ENCODE measurements at regions not wholly inside any gene's neighbourhood (a gene's known extent, or its start where the extent isn't known, plus 50 kb on each side); places are given as distances from the start of the nearest gene placed in this dataset.
"Not testable (repeated sequence)": the region's sequence is repeated elsewhere in the genome, so short reads cannot be mapped to it uniquely, and the experiment has no call there.

DNA sequence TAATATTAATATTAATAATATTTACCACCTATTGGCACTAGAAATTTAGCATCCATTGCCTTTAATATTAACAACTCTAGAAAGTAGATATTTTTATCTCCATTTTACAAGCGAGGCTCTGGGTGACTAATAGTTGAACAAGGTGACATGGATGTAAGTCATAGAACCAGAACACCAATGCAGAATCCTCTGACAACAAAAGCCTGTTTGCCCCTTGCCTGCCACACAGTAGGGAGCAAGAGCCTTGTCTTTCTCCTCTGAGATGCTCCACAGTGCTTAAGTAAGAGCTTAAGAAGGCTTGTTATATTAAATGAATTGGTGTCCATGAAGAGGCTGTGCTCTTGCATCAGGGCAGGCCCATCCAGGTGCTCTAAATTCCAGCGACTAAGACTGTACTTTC, 51.2 kb upstream of the LBX1 start:
- no peak for DNase-seq (ENCODE audit: low read depth, low spot score)
- H3K4me3 ChIP-seq (ENCODE audit: low read length) = no peak overlapping the region

DNA sequence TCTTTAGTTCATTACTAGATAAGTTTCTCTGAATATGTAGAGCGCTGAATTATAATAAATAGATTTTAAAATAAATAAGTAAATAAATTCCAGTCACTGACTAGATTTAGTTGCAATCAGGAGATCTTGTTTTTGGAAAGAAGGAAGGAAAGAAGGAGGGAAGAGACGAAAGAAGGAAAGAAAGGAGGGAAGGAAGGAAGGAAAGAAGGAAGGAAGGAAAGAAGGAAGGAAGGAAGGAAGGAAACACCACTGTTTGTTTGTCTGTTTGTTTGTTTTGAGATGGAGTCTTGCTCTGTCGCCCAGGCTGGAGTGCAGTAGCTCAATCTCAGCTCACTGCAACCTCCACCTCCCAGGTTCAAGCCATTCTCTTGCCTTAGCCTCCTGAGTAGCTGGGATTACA, 51.7 kb upstream of the LBX1 start:
- not testable (repeated sequence) for H3K4me3 ChIP-seq (ENCODE audit: low read length)

DNA sequence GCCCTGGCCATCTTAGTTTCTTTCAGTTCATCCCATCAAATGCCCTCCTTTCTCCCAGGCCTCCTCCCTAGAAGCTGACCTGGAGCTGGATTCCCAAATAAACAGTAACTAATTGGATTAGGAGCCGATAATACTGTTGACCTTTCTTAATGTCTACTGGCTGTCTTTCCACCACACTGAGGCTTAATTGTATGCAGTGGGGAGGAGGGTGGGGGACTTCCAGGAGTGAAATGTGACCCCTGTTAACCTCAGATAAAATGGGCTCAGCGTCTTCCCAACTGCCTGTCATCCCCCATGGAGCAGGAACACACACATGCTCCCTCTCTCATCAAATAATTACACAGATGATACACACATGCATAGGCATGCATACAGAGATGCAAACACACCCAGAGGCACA, 53.7 kb upstream of the LBX1 start:
- H3K4me3 ChIP-seq (ENCODE audit: low read length) = no peak overlapping the region
- DNase-seq (ENCODE audit: low read depth, low spot score) = no peak

More for the DNA sequence above, 51.7 kb upstream of the LBX1 start:
- not testable (repeated sequence) for DNase-seq (ENCODE audit: low read depth, low spot score)

DNA sequence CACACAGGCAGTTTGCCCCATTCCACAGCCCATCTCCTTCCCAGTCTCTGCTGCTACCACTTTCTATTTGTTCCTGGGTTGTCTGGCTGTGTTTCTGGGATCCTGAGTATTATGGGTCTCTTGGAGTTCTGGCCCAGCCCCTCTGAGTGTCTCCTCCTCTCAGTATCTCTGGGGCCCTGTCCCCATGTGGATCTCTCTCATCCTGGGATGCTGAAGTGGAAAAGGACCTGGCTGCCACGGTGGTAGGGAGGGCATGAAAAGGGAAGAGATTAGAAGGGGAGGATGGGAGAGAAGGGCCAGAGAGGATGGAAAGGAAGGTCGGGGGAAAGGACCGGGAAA, 54.5 kb upstream of the LBX1 start:
- DNase-seq (ENCODE audit: low read depth, low spot score) = no peak

DNA sequence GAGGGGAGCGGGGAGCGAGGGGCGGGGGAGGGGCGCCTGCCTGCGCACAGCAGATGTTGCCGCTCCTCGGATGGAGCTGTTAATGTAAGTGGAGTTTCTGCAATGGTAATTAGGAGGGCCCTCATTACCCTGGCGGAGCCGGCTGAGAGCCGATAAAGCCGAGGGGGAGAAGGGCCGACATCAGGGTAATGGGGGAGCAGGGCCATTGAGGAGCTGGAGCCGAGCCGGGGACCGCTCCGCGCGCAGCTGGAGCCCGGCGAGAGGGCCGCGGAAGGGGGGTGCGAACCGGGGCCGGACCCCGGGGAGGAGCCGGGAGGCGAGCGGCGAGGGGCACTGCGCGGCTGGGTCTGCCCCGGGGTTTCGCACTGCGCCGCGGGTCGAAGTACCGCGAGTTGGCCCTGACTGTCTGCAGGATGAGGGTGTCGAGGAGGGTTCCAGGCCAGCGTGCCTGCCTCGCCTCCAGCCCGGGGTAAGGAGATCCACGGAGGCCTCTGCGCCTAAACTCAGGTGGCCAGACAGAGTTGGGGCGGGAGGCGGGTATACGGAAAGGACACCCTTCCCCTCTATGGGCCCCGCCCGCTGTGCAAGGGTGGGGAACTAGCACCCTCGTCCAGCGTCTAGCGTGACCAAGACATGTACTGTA, 55.0 kb upstream of the LBX1 start:
- no peak overlapping the region for H3K4me3 ChIP-seq (ENCODE audit: low read length)
- no peak for DNase-seq (ENCODE audit: low read depth, low spot score)

More for the DNA sequence above, 54.5 kb upstream of the LBX1 start:
- no peak overlapping the region for H3K4me3 ChIP-seq (ENCODE audit: low read length)

DNA sequence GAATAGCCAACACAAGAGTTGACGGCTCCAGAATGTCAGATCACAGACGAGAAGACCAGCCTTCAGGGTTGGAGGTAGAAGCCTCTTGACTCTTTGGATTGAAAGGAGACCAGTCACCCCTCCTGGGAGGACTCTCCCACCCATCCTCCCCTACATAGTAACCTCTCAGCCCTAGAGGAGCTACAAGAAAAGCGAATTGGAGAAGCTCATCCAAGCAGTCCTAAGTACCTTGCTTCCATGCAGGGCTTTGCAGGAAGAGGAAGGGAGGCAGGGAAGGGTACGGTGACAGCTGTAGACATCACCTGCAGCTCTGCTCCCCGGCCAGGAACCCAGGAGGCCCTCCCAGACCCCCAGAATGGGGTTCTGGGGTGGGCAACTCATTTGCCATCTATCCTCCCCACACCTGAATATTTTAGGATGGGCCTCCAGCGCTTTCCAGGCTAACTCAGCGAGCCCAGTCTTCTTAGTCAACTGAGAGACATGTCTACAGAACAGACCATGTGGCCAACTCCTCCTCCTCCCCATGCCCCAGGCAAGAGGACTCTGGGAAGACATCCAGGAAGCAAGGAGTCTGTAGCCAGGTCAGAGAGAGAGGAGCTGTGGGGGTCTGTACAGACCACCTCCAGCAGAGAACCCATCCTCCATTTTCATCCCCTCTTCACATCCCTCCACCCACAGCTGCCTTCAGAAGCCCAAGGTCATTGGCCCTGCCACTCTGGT, 55.6 kb upstream of the LBX1 start:
- no peak for DNase-seq (ENCODE audit: low read depth, low spot score)

DNA sequence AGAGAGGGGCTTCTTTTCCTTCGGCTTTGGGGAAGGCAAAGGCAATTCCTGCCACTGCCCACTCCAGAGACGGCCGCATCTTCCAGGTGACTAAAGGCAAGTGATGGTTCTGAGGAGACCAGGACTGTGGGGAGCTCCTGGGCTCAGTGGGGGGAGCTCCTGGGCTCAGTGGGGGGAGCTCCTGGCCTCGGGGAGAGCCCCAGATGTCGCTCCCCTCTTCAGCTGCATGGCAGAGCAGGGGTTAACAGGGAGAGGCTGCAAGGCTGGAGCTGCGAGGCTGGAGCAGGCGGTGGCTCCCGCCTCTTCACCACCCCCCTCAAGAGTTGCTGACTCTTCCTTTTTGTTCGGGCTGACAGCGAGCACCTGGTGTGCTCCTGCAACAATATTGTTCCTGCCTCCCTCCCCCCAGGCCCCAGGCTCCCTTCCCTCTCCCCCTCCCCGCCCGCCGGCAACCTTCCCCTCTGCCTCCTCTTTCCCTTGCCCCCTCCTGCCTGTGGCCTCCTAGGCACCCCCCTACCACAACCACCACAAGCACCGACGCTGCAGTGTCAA, 56.3 kb upstream of the LBX1 start:
- no peak for DNase-seq (ENCODE audit: low read depth, low spot score)
- no peak overlapping the region for H3K4me3 ChIP-seq (ENCODE audit: low read length)

More for the DNA sequence above, 55.6 kb upstream of the LBX1 start:
- H3K4me3 ChIP-seq (ENCODE audit: low read length) = no peak overlapping the region

DNA sequence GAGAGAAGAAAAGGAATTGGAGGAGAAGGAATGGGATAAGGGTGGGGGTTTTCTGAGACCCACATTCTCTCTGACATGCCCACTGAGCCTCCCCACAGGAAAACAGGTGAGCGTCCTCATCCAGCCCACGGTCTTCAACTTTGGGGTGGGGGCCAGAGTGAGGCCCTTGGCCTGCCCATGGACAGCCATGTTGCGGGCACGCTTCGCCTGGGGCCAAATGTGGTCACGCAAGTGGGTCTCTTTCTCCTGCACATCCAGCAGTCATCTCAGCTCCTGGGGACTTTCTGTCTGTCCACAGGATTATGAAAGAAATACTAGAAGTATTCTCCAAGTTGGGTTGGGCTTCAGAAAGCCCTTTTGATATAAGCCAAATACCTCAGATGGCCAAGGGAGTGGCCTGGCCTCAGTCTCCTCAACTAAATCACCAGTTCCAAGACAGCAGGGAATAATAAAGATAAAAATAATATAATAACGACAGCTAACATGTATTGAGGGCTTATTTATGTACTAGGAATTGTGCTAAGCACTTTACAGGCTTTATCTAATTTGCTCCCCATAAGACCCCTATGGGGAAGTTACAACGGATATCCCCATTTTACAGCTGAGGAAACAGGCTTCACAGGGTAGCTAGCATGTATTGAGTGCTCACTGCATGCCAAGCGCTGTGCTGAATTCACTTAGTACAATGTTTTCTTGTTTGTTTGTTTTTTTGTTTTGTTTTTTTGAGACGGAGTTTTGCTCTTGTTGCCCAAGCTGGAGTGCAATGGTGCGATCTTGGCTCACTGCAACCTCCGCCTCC, 57.2 kb upstream of the LBX1 start:
- no peak overlapping the region for H3K4me3 ChIP-seq (ENCODE audit: low read length)
- no peak for DNase-seq (ENCODE audit: low read depth, low spot score)

DNA sequence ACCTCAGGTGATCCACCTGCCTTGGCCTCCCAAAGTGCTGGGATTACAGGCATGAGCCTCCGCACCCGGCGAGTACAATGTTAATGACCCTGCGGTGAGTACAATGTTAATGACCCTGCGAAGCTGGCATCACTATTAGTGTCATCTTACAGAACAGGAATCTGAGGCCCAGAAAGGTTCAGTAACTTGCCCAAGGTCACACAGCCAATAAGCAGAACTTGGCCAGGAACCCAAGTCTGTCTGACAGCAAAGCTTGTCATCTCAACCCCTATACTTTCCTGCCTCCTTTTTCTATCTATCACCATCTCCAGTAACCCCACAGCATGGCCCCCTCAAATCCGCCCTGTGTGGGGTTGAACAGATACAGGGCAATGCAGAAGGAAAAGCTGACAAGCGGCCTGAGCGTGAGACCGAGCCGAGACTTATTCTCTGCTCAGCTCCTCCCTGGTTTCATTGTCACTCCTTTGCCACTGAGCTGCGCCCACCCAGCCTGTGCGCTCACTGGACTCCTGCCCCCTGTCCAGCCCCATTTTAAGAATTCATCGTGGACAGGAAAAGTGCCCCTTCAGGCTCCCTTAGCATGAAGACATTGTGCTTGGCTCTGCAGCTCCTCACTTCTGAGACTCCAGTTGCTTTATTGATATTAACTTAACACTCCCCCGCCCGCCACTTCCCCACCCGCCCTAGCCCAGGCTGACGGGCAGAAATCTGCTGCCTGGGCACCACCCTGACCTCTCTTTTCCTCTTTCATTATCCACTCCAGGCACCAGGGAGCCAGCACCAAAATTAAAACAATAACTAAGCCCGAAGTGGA, 58.1 kb upstream of the LBX1 start:
- no peak overlapping the region for H3K4me3 ChIP-seq (ENCODE audit: low read length)
- DNase-seq (ENCODE audit: low read depth, low spot score) = no peak

DNA sequence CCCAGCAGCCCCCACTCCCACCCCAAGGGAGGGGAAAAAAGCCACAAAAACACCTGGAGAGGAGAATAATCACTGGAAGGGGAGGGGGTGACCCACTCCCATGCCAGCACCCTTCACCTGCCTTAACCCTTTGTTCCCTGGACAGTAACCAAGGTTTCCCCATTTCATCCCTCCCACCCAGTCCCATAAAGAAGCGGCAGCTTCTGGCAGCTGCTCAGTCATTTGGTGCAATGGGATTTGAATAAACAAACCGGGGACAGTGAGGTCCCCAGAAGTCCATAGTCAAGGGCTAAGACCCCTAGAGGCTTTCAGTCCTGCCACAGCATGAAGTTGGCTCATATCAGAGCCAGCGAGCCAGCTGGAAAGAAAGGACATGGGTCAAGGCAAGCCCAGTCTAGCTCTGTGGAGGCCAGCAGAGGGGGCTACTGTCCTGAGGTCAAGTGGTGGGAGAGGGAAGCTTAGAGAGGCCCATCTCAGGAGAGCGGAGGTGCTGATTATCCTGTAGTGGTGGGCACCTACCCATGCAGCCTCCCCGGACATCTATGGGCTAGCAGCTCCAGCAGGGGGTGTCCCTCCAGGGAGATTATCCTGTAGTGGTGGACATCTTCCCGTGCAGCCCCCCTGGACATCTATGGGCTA, 58.9 kb upstream of the LBX1 start:
- DNase-seq (ENCODE audit: low read depth, low spot score) = no peak
- no peak overlapping the region for H3K4me3 ChIP-seq (ENCODE audit: low read length)

DNA sequence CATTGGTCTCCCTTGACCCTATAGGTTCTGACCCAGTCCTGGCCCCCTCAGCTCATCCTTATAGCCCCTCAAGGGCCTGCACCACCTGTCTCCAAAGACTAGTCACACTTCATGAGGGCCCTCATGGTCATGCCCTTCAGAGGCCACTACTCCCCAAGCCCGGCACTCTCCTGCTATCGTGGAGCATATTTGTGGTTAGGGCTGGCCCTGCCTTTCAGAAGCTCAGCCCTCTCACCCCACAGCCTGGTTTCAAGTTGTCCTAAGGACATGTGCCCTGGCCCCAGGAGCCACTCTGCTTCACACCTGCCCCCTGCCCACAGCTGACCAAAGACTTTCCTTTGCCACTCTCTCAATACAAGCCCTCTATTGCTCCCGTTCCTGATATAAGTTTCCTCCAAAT, 60.3 kb upstream of the LBX1 start:
- DNase-seq (ENCODE audit: low read depth, low spot score) = no peak
- no peak overlapping the region for H3K4me3 ChIP-seq (ENCODE audit: low read length)

DNA sequence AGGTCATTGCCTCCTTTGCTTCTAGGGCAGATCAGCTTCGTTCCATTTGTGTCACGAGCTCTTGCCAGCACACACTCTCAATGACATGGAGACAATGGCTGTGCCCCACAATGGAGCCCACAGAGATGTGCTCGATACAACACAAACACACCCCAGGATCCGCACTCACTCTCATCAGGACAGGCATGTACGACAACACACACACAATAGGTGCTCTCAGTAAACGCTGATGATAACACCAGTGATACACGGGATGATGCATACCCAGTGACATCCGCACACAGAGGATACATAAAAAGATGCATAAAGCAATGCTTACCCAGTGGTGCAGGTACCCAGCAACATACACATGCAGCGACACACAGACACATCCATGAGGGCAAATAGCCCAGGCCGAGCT, 61.2 kb upstream of the LBX1 start:
- DNase-seq (ENCODE audit: low read depth, low spot score) = no peak
- no peak overlapping the region for H3K4me3 ChIP-seq (ENCODE audit: low read length)

DNA sequence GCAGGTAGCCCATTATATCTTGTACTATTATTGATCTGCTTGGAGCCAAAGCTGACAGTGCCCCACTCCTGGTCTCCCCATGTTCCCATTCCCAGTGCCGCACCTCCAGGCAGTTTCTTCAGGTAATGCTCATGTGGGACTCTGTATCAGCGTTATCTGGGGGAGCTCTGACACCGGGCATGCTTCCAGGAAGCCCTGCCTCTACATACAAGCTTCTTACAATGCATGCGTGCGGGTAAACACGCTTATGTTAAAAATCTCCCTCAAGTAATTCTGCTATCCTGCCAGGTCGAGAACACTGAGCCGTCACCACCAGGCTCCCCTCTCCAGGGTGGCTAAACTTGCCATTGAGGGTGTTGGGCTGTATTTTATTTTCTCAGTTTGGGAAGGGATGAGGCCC, 61.6 kb upstream of the LBX1 start:
- no peak overlapping the region for H3K4me3 ChIP-seq (ENCODE audit: low read length)
- DNase-seq (ENCODE audit: low read depth, low spot score) = no peak

DNA sequence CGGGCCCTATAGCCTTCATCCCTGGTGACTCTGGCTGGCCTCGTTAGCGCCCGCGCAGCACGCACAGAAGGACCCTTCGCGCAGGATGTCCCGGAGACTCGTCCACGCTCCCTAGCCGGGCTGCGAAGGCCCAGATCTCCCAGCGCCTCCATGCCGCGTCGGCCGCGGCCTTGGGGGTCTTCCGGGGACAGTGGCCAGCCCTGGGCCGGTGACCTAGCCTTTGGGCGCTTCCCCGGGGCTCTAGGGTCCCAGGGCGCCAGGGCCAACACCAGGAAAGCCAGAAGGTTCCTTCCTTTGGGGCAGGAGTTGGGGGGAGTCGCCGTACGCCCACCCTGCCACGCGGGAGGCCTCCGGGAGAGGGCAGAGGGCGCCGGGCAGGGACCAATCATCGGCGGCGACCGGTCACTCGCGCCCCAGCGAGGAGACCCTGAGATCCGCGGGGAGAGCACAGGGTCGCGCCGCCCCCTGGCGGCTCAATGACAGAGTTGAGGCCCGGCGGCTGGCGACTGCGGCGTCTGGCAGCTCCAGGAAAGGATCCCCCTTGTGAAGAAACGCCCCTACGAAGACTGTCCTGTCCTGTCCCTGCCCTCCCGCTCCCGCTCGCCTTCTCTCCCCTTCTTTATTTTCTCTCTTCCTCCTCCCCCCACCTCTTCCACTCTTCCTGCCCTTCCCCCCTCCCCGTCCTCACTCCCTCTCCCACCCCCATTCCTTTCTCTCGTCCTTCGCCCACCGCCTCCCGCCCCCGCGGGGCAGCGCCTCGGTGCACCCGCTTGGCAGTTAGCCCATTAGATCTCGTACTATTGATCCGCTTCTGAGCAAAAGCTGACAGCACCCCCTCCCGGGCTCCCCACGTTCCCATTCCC, 62.3 kb upstream of the LBX1 start:
- peak overlapping the region; percentile 20 for H3K4me3 ChIP-seq (ENCODE audit: low read length)
- no peak for DNase-seq (ENCODE audit: low read depth, low spot score)

DNA sequence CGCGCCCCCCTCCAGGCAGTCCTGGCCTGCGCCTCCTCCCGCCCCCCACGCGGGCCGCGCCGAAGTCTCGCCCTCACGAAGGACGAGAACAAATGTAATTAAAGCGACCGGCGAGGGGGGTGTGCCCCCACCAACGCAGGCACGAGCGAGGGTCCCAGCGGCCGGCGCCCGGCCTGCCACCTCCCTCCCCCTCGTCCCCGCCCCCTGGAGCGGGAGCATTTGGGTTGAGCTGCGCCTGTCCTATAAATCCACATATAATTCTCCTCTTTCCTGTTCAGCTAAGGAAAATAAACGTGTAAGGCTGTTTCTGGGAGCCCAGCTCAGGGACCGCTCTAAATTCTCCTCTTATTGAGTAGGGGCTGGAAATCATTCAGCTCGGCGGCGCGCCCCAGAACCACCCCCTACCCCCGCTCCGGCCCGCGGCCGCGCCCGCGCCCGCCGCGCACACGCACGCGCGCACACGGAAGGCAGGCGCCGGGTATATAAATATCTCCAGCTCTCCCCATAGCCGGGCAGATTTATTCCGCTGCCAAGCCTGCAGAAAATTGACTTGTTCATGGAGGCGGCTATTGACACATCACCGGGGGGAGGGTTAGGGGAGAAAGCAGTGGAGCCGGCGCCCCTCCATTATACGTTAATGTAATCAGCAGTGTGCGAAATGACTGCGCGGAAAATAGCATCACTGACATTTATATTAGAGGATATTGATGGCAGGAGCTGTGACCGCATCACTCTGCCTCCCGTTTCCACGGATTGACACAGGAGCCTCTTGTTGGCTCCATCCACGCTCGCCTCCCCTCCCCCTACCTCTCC, 61.6 kb upstream of the BTRC start:
- peak overlapping the region; percentile 20 for H3K4me3 ChIP-seq (ENCODE audit: low read length)

DNA sequence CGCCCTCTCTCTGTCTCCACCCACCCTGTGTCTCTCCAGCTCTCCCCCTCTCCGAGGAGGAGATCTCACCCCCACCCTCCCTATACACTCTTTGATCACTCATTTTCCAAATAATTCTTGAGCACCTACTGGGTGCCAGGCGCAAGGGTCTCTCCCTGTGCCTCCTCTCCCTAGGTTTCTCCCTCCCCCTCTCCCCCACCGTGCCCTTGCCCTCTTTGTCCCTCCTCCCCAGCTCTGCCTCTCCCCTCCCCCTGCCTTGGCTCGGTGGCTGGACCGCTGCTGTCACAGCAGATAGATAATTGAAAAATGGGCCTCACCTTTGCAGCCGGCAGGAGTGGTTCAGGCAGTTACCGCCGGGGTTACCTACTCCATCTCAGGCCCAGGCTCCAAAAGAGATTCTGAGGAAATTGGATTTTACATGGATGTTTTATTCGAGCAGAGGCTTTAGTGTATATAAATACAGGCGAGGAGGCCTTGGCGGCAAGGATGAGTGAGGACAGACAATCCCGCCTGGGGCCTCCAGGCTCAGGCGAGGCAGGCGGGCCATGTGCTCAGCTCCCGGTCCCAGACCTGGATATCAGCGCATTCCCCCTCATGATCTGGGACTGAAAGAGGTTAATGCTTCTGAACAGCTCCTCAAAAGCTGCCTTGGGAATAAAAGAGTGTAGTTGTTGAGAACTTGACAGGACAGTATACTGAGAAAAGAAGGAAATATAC, 60.8 kb upstream of the BTRC start:
- H3K4me3 ChIP-seq (ENCODE audit: low read length) = no peak overlapping the region
- DNase-seq (ENCODE audit: low read depth, low spot score) = no peak

More for the DNA sequence above, 61.6 kb upstream of the BTRC start:
- no peak for DNase-seq (ENCODE audit: low read depth, low spot score)

DNA sequence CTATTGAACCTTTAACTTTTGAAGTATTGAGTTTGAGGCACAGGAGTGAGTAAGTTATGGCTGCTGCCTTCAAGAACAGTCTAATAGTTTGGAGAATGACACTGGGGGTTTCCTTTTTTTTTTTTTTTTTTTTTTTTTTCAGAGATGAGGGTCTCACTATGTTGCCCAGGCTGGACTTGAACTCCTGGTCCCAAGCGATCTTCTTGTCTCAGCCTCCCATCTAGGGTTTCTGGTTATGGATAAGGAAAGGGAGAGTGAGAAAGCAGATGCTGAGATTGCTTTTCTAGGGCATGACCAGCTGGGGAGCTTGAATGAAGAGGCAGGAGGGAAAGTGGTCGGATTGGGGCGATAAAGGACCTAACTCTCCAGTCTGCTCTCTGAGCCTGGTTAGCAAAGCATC, 59.9 kb upstream of the BTRC start:
- no peak overlapping the region for H3K4me3 ChIP-seq (ENCODE audit: low read length)
- DNase-seq (ENCODE audit: low read depth, low spot score) = no peak
